ENCODE measurements at regions not wholly inside any gene's neighbourhood (a gene's known extent, or its start where the extent isn't known, plus 50 kb on each side); places are given as distances from the start of the nearest gene placed in this dataset.

DNA sequence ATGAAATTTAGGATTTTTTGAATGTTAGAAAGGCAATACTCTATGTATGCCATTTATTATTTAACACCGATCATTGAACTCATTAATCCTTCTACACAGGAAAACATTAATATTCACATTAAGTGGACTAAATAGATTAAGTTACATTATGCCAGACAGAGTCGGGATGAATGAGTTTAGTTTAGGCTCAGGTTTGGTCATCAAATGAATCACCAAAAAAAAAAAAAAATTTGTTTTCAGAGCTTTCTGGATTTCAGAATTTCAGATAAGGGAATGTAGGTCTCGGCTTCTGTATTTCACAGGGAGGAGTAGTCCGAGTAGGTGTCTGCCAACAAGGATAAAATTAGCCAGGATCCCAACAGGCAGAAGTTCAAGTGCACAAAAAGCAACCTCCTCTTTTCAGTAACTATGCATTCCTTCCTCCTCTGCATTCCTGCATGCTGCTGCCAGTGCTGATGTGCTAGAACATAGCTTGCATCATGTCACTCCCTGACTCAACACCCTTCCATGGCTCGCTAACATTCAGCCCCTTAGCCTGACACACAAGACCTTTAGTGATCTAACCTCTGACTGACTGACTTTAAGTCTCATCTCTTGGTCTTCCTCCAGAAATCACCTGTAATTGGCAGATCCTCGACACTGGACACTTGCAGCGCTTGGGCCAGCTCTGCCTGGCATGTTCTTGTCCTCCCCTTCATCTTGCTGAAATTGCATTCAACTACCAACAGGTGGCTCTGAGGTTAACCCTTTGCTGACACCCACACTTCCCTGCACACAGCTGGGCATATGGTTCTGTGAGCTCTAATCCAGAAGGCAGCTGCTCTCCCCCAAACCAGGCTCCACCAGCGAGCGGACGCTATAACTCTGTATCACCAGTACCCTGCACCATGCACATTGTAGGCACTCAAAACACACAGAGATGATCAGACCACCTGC, 145.4 kb upstream of the PROK2 start:
- TF ChIP-seq, protein P1, sequence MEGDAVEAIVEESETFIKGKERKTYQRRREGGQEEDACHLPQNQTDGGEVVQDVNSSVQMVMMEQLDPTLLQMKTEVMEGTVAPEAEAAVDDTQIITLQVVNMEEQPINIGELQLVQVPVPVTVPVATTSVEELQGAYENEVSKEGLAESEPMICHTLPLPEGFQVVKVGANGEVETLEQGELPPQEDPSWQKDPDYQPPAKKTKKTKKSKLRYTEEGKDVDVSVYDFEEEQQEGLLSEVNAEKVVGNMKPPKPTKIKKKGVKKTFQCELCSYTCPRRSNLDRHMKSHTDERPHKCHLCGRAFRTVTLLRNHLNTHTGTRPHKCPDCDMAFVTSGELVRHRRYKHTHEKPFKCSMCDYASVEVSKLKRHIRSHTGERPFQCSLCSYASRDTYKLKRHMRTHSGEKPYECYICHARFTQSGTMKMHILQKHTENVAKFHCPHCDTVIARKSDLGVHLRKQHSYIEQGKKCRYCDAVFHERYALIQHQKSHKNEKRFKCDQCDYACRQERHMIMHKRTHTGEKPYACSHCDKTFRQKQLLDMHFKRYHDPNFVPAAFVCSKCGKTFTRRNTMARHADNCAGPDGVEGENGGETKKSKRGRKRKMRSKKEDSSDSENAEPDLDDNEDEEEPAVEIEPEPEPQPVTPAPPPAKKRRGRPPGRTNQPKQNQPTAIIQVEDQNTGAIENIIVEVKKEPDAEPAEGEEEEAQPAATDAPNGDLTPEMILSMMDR (conservative IDR thresholded peaks at IDR 0.05): no peak
- TF ChIP-seq EZH2 (IDR thresholded peaks at IDR 0.05; ENCODE audit: low read depth): no peak
